GM19043 (cell line): ENCODE measurements at regions not wholly inside any gene's neighbourhood (a gene's known extent, or its start where the extent isn't known, plus 50 kb on each side); places are given as distances from the start of the nearest gene placed in this dataset.

Experiments
- ATAC-seq: cut with Tn5 transposase; IDR thresholded peaks from one replicate; pipeline ENCODE4 v1.9.1; 2021; ENCODE audit warnings: low read depth; ENCODE audit not compliant: unreplicated experiment

GRCh38 chr9:79264511-79265355, 307.0 kb upstream of the TLE4 start:
- ATAC-seq, result no peak

DNA sequence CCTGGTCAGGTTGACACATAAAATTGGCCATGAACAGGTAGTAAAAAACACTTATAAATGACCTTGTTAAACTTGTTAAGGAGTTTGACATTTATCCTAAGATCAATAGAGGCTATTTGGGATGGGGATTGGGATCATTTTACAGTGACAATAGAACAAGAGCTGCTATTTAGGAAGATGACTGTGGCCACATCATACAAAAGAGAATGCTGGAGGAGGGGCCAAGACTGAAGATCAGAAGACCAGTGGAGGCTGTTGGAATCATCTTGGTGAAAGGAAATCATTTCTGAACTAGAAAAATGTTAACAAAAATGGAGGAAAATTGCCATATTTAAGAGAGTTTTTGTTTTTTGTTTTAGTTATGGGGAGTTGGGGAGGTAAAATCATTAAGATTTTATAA, 304.8 kb upstream of the TLE4 start:
- ATAC-seq, result no peak

- no peak for ATAC-seq
Observed at GRCh38 chr9:79268806-79269205, 303.0 kb upstream of the TLE4 start.

DNA sequence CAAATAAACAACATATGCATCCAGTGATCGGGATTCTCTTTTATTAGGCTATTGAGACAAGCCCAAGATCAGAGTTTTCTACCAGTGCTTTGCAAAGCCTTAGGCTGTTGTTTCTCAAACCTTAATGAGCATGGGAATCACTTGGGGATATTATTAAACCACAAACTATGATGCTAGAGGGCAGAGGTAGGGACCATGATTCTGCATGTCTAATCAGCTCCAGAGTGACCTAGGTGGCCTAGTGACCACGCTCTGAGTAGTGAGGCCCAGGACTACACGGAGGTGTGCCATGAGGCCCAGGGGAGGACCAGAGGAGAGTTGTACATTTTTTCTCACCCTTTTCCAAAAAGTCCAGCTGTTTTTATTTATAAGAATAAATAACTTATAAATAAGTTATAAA, 298.5 kb upstream of the TLE4 start:
- no peak for ATAC-seq

DNA sequence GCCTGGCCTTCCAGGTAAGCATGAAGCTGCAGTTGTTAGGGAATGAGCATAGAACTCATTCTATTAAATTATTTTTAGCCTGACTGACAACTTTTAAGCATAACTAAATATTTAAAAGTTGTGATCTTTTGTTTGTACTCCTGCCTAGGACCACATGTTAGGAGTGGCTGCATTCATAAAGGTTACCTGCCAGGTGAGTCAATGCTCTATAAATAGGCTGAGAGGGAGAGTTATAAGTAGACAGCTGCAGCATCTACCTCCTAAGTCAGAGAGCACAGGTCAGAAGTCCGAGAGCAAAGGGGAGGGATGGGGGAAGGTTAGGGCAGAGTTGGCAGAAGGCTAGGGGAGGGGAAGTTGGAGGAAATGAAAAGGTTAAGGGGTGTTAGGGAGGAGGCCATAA, 292.4 kb upstream of the TLE4 start:
- ATAC-seq, result no peak

- no peak for ATAC-seq
Observed at GRCh38 chr9:79280691-79281090, 291.1 kb upstream of the TLE4 start.

DNA sequence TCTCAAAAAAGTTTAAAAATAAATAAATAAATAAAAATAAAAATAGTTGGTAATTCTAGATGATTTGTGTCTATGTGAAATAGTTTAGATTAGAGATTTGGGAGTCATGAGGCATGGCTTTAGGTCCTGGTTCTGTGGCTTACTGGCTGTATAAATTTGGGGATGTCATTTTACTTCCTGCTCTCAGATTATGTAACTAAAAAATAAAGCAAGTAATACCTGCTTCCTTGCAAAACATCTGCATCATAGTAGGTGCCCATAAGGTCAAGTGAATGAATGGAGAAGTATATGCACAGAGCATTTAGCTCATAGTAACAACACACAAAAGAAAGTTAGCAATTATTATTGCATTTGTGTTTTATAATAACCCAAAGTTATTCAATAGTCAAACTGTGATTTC, 287.7 kb upstream of the TLE4 start:
- no peak for ATAC-seq

- ATAC-seq, result no peak
Observed at GRCh38 chr9:79286992-79287707, 284.6 kb upstream of the TLE4 start.

- no peak for ATAC-seq
Observed at GRCh38 chr9:79287708-79288290, 284.0 kb upstream of the TLE4 start.

DNA sequence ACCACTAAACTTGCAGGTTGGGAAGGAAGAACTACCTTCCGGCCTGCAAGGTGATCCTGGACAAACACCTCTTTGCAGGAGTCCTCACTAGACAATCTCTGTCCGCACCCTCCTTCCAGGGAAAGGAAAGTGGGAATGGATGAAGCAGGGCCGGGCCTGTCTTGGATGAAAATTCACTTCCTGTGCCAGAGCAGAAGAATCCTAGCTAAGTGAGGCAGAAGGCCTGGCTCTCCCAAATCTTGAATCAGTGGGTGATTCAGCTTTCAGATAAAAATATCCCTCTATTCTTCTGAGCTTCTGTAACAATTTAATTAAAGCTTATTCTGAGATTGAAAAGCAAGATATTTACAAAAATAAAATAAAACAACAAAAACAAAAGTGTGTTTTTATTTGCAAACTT, 281.9 kb upstream of the TLE4 start:
- ATAC-seq, result no peak

- ATAC-seq, result no peak
Observed at GRCh38 chr9:79292731-79293280, 279.0 kb upstream of the TLE4 start.

- ATAC-seq, result no peak
Observed at GRCh38 chr9:79300068-79300467, 271.7 kb upstream of the TLE4 start.

GRCh38 chr9:79301085-79301484, 270.7 kb upstream of the TLE4 start:
- no peak for ATAC-seq

DNA sequence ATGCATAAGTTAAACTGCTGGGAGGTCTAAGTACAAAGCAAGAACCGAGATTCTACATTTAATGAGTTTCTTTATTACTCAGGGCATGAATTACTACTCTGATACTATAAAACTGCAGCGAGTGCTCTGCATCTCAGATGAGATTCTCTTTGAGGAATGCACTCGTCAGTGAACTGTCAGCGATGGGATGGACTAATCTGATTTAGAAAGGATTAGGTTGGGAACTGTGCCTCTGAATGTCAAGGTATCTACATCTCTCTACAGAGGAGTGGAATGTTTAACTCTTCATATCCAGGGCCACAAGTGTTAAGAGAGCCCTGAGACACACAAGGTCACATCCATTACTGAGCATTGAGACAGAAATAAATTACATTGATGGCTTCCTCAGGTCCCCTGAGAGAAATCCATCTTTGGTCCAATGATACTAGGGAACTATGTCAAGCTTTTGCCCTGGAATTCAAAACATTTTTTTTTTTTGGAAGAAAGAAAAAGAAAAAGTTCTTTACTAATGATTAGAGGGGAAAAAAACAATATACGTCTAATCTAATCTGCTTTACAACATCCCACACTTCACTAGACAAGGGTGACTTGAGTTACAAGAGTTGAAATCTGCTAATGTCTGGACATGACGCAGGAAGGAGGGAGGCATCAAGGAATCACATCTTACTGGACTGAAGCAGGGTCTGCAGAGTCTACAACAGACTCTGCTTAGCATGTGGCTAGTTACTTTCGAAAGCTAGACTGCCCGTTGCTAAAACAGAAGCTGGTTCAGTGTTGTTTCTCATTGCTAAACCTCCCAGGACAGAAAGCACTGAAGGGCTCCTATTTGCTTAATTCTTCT, 270.0 kb upstream of the TLE4 start:
- ATAC-seq, result no peak

- no peak for ATAC-seq
Observed at GRCh38 chr9:79302569-79302968, 269.2 kb upstream of the TLE4 start.

DNA sequence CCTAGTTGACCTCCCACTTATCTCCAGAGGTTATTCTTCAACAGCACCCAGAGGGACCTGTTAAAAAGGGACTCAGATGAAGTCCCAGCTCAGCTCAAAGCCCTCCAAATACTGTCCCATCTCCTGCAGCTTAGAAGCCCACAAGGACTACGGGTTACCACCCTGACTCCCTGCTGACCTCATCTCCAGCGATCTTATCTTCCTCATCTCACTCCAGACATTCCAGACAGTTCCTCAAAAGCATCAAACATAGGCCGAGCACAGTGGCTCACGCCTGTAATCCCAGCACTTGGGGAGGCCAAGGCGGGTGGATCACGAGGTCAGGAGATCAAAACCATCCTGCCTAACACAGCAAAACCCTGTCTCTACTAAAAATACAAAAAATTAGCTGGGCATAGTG, 263.8 kb upstream of the TLE4 start:
- no peak for ATAC-seq

- no peak for ATAC-seq
Observed at GRCh38 chr9:79312686-79313421, 258.9 kb upstream of the TLE4 start.

- no peak for ATAC-seq
Observed at GRCh38 chr9:79325501-79325900, 246.3 kb upstream of the TLE4 start.

- no peak for ATAC-seq
Observed at GRCh38 chr9:79329861-79330260, 241.9 kb upstream of the TLE4 start.

DNA sequence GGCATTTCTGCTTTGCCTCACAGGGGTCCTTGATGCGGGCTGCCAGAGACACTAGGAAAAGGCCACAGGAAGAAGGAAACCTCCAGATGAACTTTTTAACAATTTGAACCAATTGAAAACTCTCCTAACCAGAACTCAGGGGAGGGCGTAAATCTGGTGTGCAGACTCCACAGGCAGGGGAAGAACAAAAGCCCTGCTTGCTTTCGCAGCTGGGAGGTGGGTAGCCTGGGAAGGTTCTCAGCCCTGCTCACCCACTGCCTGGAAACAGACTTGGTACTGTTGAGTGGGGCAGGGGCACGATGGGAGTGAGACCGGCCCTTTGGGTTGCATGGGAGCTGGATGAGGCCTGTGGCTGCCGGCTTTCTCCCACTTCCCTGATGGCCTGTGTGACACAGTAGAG, 237.8 kb upstream of the TLE4 start:
- no peak for ATAC-seq
